Adrenal gland (tissue), 9 donors: ENCODE measurements at regions not wholly inside any gene's neighbourhood (a gene's known extent, or its start where the extent isn't known, plus 50 kb on each side); places are given as distances from the start of the nearest gene placed in this dataset.

ENCODE experiments used
- DNase-seq, 7 donors: peaks; one replicate each; pipeline ENCODE4 v3.0.0-alpha.2; 2019 to 2020
- H3K27ac ChIP-seq, 5 donors: fragments of 200-600 bp; sonication (generic) in 4 of 5; 1 replicate in 3 of 5; 2 replicates in 2 of 5; pipeline versions ENCODE4 v1.5.1 to v1.8.0; 2016 to 2020; ENCODE audit warnings: mild to moderate bottlenecking in 1 of 5
- H3K27me3 ChIP-seq: fragments of 200-600 bp; 2 replicates; pipeline ENCODE4 v1.8.0; 2021
- H3K36me3 ChIP-seq, 2 donors: fragments of 200-600 bp; replicated peaks in 1 of 2; 1 replicate in 1 of 2; 2 replicates in 1 of 2; pipeline versions ENCODE4 v1.5.1 to v1.8.0; 2018 to 2022
- H3K4me1 ChIP-seq, 2 donors: fragments of 200-600 bp; replicated peaks in 1 of 2; 1 replicate in 1 of 2; 2 replicates in 1 of 2; pipeline versions ENCODE4 v1.5.1 to v1.8.0; 2018 to 2021
- H3K4me3 ChIP-seq, 4 donors: fragments of 200-600 bp; sonication (generic) in 3 of 4; one replicate each; pipeline ENCODE4 v1.5.1; 2016 to 2018
- H3K9me3 ChIP-seq, 3 donors: fragments of 200-600 bp; sonication (generic) in 1 of 3; replicated peaks in 1 of 3; 1 replicate in 2 of 3; 2 replicates in 1 of 3; pipeline versions ENCODE4 v1.5.1 to v1.8.0; 2016 to 2021
- CTCF ChIP-seq, 6 experiments: fragments of 450-650 bp in 4 of 6; fragments of 200-600 bp in 2 of 6; sonication (generic) in 1 of 6; IDR thresholded peaks; 1 replicate in 5 of 6; 2 replicates in 1 of 6; pipeline versions ENCODE4 v1.5.1 to v1.8.0; 2016 to 2021; ENCODE audit warnings: antibody characterized with exemption in 6 of 6, mild to moderate bottlenecking in 2 of 6, moderate library complexity in 1 of 6
- POLR2A ChIP-seq, 2 donors: fragments of 450-650 bp; IDR thresholded peaks; one replicate each; pipeline ENCODE4 v1.6.1; 2017; ENCODE audit warnings: antibody characterized with exemption in 2 of 2, mild to moderate bottlenecking in 2 of 2, moderate library complexity in 1 of 2
- WGBS, 4 donors: extraction: QIAGEN DNeasy Blood & Tissue Kit in 2 of 4; methylation state at CpG; one replicate each; pipeline versions ENCODE4 v1.1.5 to v1.1.7; 2013 to 2017; 5-methylcytosine and 5-hydroxymethylcytosine counted together
- intact Hi-C, 2 donors: fragments of 100-400 bp; cut with DNase I; formaldehyde crosslinking; loops; one replicate each; pipeline versions ENCODE4 v1.14.1 to v1.15.0; 2022 to 2023
- donor health status: healthy with polysubstance abuse.
- donor health status: Bipolar disorder and iron deficiency.
- donor health status: DM: yes; HTN: yes; CAD: no.
- donor health status: DM: no; HTN: no; CAD: no.
- donor health status: DM: no; HTN: no; CAD: no.

DNA sequence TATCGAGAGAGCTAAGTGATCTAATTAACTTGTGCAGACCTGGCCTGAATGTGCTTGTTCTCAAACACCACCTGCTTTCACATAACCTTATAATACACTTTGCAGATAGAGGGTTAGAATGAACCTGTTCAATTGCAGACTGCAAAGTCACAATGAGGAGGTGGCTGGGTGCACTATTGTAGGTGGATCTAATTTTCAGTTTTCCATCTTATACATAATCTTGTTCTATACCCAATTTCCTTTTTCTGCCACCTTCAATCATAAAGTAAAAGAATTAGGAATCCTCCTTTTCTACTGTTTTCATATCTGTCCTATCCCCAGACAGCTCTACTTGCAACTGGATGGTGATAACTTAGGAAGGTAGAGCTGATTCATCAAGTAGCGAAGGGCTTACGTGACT, 68.8 kb upstream of the APC start:
- WGBS, 4 donors: 94 to 96% (median 95%) methylated on average over 3 of the region's 3 CpGs
- no peaks in the 10 kb centered on the region for H3K27me3 ChIP-seq
- no peaks in the 10 kb centered on the region for H3K9me3 ChIP-seq
- no peaks in the 10 kb centered on the region for H3K36me3 ChIP-seq
- H3K4me3 ChIP-seq: no peak overlapping the region
- DNase-seq: no peak
- TF ChIP-seq POLR2A (IDR thresholded peaks at IDR 0.05) (no peak), CTCF (IDR thresholded peaks at IDR 0.05) (no peak)
- no peak overlapping the region for H3K27ac ChIP-seq
- no peaks in the 10 kb centered on the region for H3K4me1 ChIP-seq
- intact Hi-C loops: no loop called here

GRCh38 chr5:112669328-112669963, 68.2 kb upstream of the APC start:
- no peak overlapping the region for H3K27ac ChIP-seq
- WGBS, 4 donors: 78 to 83% (median 79%) methylated on average over 5 of the region's 5 CpGs
- H3K9me3 ChIP-seq: no peaks in the 10 kb centered on the region
- H3K27me3 ChIP-seq: no peaks in the 10 kb centered on the region
- intact Hi-C loops: no loop called here
- no peak for DNase-seq
- no peak overlapping the region for H3K4me3 ChIP-seq
- H3K36me3 ChIP-seq: no peaks in the 10 kb centered on the region
- H3K4me1 ChIP-seq: no peaks in the 10 kb centered on the region
- TF ChIP-seq POLR2A (IDR thresholded peaks at IDR 0.05): no peak
- no peak for TF ChIP-seq CTCF (IDR thresholded peaks at IDR 0.05)

GRCh38 chr5:112671687-112672086, 66.0 kb upstream of the APC start:
- TF ChIP-seq CTCF (IDR thresholded peaks at IDR 0.05) (no peak), POLR2A (IDR thresholded peaks at IDR 0.05) (no peak)
- Histone ChIP-seq H3K36me3 (no peaks in the 10 kb centered on the region), H3K4me1 (no peaks in the 10 kb centered on the region), H3K27ac (no peak overlapping the region), H3K4me3 (no peak overlapping the region), H3K27me3 (no peaks in the 10 kb centered on the region), H3K9me3 (no peaks in the 10 kb centered on the region)
- no peak for DNase-seq
- intact Hi-C loops: no loop called here

DNA sequence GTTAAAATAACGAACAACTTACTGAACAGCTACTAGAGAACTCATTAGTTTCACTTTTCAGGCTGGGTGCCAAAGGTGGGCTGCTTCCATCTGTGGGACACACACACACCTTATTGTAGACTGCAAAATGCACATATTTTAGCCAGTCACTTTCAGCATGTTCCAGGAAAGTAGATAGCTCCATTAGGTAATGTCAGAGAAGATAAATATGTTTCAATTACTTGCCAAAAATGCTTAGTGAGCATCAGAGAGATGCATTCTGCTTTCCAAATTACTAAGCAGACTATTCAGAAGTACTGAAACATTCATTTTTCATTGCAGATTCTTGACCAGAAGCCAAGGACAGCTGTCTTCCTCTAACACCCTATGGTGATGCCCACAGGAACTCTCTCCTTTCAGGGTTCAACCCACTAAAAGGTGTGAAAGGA, 56.2 kb upstream of the APC start:
- H3K9me3 ChIP-seq: no peaks in the 10 kb centered on the region
- no peak for DNase-seq
- intact Hi-C loops: no loop called here
- 16 to 45% (median 22%) methylated on average over 1 of the region's 1 CpG for whole genome bisulfite sequencing, 4 donors
- H3K27me3 ChIP-seq: no peaks in the 10 kb centered on the region
- no peaks in the 10 kb centered on the region for H3K36me3 ChIP-seq
- no peak overlapping the region for H3K4me3 ChIP-seq
- no peak overlapping the region for H3K27ac ChIP-seq
- TF ChIP-seq CTCF (IDR thresholded peaks at IDR 0.05): no peak
- TF ChIP-seq POLR2A (IDR thresholded peaks at IDR 0.05): no peak
- H3K4me1 ChIP-seq: peaks cover 0 to 3% of the 10 kb centered on the region in 2 donors
